LoVo (cell line): ENCODE measurements at regions not wholly inside any gene's neighbourhood (a gene's known extent, or its start where the extent isn't known, plus 50 kb on each side); places are given as distances from the start of the nearest gene placed in this dataset.

Experiments used
- DNase-seq: peaks from one replicate; pipeline ENCODE4 v3.0.0-alpha.2; 2016; ENCODE audit warnings: low spot score

DNA sequence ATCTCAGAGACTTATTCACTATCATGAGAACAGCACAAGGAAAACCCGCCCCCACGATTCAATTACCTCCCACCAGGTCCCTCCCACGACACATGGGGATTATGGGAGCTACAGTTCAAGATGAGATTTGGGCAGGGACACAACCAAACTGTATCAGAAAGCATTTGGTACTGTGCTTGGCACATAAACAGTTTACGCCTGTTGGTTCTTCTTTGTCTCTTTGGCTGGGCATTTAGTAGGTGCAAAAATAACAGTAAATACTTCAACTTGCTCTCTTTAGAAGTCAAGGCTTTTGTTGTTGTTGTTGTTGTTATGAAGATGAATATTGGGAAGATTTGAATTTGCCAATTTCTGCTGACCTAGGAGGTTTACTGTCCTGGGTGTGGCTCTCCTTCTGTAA, 175.4 kb upstream of the IGSF21 start:
- DNase-seq = no peak

DNA sequence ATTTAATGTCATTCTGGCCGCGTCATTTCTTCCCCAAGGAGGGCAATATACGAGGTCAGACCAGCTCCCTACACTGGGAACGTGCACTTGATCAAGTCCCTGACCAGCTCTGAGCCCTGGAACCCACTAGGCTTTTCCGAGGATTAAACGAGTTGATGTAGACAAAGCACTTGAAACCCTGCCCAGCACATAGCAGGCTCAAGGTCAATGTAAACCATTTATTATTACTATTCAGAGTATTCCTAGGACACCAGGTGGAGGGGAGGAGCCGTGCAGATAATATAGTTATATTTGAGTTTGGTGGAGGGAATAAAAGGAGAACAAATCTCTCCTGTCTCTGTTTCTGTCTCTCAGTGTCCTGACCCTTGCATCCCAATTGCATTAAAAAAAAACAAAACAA, 174.1 kb upstream of the IGSF21 start:
- DNase-seq = no peak

DNA sequence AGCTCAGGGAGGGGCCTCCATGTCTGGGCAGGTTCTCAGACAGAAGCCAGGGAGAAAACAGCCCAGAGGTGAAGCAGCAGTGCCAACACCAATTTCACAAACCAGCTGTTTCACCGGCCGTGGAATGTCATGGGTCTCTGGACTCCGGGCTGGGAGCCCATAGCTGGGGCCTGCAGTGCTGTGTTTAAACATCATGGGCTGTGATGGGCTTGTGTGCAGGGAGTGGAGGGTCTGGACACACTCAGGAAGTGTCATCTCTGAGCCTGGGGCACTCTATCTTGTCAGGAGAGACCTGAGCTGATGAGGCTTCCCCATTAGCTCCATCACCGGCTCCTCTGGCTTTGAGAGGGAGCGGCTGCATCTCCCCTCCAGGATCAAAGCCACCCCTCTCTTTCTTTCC, 173.6 kb upstream of the IGSF21 start:
- no peak for DNase-seq

DNA sequence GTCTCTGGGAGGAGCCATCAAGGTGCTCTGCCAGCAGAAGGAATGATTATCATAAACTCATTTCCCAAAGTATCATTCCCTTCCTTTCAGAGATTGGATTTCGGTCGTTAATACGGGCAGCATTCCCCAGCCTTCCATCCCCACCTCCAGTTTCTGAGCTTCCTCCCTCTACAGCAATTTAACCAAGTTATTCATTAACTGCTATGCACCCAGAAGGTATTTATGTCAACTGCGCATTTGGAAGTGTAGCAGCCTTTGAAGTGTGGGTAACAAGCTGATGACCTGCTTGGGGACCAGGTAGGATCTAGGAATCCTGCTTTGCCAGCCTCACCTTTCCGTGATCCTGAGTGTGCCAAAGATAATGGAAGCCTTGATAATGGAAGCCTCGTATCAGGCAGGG, 172.4 kb upstream of the IGSF21 start:
- no peak for DNase-seq

DNA sequence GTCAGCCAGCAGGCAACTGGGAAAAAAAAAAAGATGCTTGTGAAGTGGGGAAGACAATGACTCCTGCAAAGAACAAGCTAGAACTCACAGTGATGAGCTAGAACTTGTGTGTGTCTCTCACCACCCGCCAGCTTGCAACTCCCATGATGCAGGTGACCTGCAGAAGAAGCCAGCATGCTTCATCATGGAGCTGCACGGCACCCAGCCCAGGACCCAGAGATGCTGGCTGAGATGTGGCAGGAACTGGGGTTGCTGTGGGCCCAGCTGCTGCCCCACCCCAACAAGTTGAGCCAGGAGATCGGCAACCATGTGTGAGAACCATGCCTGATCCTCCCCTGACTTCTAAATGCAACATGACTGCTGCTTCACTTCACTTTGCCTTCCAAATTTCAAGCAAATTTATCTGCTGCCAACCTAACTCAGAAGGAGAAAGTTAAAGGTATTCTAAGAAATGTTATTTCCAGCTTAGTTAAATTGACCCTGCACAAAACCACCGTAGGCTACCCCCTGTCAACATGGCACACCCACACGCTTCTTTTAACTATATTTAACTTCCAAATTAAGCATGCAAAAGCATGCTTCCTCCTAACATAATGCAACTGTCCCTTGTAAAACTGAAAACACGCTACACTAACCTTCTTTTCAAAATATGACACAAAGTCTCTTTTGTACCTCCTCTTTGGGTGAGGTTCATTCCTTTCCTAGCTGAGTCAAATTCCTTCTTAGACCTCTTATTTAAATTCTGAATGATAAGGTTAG, 166.0 kb upstream of the IGSF21 start:
- no peak for DNase-seq

DNA sequence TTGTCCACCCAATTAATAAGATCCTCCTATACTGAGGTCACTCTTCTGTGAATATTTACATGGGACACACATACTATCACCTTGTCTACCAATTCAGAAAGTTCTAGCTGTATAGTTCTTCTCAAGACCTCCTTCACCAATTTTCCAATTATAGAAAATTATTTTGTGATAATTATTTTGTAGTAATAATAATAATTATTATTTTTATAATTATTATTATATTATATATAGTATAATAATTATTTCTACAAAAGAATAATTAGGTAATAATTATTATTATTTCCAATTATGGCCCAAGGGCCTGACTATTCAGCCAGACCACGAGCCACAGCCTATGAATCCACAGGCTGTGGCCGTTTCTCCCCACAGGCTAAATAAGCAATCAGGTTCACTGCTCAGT, 164.1 kb upstream of the IGSF21 start:
- DNase-seq = no peak

DNA sequence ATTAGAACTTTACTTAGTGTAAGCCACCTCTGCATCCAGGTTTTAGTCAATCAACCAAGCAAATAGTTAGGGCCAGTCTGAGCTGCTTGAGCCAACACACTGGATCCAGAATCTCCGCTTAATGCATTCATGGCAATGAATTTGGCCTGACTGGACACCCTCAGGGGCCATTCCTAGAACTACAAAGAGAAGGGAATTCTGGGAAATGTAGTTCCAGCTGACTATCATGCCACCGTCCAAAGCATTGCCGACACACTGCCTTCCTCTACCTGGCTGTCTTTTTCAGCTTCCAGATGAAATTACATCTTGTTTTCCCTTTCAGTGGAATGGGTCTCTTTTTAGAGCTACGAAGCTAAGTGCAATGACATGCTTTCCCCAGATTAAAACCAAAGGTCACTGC, 163.0 kb upstream of the IGSF21 start:
- DNase-seq = no peak

DNA sequence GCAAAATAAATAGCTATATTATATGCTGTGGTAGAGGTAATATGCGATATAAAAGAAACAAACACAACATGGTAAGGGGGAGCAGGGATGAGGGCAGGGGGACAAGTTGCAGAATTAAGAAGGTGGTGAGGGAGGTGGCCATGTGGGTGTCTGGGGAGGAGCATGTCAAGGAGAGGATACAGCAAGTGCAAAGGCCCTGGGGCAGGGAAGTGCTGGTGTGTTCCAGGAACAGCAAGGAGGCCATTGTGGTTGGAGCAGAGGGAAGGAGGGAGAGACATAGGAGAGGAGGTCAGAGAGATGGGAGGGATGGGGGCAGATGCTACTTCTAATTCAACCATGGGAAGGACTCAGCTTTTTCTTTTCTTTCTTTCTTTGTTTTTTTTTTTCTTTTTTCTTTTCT, 161.2 kb upstream of the IGSF21 start:
- no peak for DNase-seq

DNA sequence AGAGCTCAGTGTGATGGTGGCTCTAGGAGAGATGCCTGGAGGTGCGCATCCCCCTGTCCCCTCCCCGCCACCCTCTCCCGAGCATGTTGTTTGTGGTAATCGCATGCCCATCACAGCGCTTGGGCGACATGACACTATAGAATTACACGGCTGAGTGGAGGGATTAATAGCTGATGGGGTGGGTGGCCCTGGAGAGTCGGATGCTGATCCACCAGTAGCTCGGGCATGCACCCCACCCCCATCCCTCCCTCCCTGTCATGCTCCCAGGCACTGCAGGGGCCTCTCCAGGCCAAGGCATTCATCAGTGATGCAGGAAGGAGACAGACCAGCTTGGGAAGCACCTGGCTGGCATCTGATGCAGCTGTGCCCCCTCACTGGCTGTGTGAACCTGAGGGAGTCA, 159.0 kb upstream of the IGSF21 start:
- DNase-seq = no peak

DNA sequence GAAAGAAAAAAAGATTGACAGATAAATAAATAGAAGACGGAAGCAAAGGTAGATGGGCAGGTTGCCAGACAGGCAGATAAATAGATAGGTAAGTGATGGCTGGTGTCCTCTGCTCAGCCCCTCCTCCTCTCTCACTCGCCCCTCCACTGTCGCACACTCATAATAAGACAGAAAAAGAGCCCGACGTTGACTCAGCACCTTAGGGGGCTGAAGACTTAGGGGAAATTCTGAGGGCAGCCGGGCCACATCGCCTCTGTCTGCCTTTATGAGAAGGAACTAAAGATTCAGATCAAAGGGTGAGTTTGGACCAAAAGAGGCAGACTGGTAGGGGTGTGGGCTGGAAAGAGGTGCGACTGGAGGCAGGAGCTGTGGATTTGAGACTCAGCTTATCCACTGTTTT, 158.1 kb upstream of the IGSF21 start:
- no peak for DNase-seq

DNA sequence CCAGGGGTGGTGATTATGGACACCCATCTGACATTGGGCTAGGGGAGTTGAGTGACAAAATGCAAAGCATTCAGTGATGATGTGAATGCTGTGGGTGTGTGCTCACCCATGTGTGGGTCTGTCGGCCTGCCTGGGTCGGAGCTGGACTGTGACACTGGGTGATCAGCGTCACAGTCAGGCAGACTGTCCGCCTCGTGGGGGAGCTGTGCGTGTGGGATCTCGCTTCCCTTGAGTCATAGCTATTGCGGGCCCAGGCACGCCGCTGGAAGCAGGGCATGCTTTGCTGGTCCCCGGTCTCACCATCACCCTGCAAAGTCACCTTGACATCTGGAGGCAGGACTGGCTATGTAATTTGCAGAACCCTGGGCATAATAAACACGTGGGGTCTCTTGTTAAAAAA, 156.9 kb upstream of the IGSF21 start:
- DNase-seq = no peak

DNA sequence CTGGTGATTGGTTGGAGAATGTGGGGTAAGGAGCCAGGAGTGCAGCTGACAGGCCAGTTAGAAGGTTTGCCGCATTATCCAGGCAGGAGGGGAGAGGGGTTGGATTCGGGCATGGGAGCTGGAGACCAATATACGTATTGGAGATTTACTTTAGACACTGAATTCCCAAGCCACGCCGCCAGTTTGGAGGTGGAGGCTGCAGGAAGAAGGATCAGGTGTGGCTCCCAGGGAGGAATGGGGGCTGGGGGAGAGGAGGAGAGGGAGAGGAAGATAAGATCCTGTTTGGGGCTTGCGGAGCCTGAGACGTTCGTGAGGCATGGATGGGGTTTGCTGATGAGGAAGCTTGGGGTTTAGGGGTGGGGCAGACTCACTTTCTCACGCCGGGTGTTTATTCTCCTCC, 155.1 kb upstream of the IGSF21 start:
- no peak for DNase-seq

DNA sequence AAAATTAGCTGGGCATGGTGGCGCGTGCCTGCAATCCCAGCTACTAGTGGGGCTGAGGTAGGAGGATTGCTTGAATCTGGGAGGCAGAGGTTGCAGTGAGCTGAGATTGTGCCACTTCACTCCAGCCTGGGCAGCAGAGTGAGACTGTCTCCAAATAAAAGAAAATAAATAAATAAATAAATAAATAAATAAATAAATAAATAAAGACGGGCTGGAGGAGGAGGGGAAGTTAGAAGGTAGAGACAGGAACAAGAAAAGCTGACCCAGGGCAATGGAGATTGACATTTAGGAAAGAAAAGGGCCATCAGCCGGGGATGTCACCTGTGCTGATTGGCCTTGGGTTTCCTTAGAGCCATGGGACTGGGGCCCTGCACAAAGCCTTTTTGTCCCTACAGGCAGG, 153.7 kb upstream of the IGSF21 start:
- no peak for DNase-seq

DNA sequence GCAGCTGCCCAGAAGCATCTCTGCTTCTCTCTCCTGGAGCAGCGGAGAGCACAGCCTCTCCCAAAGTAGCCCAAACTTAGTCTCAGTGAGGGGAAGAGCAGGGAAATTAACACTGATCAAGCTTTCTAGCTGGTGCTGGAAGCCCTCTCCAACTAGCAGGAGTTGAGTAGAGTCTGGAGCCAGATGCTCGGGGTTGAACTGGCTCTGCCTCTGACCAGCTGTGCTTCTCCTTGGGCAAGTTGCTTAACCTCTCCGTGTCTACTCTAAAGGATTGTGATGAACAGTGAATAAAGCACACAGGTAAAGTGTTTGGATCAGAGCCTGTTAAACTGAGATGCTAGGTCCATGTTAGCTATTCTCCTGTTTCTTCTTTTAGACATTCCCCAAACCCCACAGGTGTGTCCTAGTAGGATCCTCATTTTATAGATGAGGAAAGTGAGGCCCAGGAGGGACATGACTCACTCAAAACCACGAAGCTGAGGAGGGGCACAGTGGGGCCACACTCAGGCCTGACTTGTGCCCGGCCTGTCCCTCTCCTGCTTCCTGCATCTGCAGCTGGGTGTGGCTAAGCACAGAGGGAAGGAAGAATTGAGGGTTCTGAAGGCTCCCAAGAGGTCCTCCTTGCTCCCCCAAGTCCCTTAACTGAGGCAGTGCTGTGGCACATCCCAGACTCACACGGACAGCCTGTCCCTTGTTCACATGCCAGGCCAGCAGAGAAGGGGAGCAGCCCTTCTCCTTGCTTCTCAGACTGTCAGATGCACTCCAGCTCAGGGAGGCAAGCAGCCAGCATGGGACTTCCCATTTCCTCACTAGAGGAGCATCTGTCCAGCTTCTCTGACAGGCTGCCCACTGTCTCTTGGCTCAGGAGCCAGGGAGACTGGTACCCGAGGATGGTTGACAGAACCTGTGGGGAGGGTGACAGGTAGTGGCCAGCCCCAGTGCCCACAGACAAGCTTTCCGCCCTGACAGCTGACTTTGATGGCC, 152.0 kb upstream of the IGSF21 start:
- peak; percentile 4 for DNase-seq

DNA sequence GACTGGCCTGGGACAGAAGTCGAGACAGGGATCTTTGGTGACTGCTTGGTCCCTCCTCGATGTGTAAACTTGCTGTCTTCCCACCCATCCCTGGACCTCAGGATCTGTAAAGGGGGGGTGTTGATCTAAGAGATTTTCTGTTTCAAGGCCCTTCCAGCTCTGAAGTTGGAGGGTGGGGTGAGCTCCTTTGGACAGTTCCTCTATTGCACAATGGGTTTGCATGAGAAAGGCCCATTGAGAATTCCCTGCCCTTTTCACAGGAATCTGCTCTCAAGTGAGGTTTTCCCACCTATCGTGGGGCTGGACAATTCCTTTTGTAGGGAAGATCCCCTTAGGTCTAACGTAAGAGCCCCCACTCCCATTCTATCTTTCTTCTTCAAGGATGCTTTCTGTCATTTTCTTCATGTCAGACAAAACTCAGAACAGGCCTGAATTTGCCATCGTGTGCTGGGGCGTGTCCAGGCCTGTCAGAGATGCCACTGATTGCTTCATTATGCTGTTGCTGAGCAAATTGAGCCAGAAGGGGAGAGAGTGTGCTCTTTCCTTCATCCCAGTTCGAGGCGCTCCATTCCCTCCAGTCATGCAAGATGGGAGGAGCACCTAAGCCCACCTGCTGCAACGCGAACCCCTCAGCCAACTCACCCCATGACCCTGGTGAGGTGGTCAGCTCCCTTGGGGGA, 149.9 kb upstream of the IGSF21 start:
- DNase-seq = no peak

DNA sequence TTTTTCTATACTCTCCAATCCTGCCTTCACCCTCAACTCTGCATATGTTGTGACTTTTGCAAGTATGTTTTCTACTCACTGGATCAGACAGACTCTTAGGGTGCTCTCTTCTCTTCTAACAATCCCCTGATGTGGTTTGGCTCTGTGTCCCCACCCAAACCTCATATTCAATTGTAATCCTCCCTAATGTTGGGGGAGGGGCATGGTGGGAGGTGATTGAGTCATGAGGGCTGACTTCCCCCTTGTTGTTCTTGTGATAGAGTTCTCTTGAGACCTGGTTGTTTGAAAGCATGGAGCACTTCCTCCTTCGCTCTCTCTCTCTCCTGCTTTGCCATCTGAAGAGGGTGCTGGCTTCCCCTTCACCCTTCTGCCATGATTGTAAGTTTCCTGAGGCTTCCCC, 148.9 kb upstream of the IGSF21 start:
- DNase-seq = no peak

DNA sequence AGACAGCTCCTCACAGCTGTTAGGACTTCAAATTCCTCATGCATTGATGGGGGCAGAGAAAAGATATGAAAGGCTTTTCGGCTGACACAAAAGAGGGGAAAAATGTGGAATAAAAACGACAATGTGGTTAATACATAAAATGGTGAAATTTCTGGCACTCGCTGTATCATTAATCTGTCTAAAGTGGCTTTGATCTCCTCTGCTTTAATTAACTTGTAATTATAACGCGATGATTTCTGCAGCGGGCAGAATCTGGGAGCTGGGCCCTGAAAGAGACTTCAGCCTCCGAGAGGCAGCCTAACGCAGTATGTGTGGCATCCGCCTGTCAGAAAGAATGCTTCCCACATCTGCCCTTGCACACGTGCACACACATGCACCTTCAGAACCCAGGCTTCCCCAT, 144.1 kb upstream of the IGSF21 start:
- DNase-seq = no peak

DNA sequence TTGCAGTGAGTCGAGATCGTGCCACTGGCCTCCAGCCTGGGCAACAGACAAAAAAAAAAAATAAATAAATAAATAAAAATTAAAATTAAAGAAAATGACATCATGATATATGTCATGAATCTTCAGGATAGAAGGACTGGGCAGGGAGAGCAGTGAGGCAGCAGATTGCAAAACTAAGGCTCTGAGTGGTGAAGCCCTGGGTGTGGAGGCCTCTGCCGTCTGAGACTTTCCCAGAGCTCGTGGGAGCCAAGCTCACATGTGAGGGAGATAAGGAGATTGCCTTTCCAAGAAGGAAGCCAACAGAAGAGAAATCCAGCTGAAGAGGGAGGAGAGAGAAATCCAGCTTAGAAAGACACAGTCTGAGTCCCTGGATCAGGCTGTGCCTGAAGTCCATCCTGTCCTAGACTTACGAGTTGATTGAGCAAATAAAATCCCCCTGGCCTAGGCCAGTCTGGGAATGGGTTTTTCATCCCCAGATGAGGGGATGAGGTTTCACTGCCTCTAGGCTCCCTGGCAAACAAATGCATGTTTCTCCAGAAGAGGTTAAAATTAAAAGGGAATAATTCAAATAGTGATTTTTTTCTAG, 142.0 kb upstream of the IGSF21 start:
- no peak for DNase-seq

DNA sequence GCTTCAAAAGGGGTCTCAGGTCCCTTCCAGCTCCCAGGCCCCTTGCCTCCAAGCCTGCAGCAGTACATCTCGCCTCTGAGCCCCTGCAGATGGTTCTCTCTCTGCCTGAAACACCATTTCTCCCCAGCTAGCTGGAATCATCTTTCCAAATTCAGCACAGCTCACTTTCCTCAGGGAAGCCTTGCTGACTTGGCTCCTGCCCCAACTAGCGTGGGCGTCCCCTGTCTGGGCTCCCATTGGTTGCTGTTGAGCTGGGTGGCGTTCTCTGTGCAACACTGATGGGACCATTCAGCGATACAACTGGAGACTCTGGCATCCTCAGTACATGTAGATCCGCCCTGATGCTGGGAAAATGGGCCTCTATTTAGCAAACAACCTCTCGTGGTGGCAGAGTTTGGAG, 141.3 kb upstream of the IGSF21 start:
- DNase-seq = no peak

DNA sequence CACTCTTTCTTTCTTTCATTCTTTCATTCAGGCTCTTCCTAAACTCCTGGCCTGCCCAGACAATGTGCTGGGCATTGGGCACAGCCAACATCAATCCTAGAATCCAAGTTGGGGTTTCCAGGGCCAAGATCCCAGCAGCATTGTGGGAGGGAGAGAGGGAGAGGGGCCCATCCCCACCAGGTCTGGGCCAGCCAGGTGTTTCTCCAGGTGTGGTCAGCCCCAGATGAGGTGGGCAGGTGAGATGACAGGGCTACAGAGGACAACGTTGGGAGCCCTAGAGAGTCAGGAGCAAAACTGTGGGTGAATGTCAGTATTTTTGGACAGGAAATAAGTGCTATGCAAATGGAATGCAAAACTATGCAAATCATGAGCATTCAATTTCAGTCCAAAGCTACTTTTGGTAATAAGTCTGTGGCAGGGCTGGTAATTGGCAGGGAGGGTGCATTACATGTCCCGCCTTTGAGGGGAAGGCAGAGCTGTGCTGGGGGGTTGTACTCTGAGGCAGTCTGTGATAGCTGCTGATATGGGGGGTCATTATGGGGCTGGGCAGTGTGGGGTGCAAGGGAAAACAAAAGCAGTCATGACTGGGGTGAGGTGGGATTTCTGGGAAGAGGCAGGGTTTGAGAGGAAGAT, 139.9 kb upstream of the IGSF21 start:
- no peak for DNase-seq

DNA sequence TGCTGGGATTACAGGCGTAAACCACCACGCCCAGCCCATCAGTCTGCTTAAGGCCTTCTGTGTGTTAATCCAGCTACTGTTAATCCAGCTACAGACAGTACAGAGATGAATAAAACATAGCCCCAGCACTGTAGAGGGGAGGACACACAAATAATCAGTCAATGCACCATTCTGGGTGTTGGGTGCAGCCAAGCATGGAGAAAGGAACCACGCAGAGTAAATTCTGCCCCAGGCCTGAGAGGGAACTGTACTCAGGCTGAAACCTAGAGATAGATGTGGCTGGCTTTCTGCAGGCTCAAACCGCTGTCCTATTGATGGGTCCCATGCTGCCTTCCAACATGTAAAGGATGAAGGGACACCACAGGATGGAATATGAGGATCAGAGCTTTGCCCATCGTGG, 136.8 kb upstream of the IGSF21 start:
- DNase-seq = no peak

DNA sequence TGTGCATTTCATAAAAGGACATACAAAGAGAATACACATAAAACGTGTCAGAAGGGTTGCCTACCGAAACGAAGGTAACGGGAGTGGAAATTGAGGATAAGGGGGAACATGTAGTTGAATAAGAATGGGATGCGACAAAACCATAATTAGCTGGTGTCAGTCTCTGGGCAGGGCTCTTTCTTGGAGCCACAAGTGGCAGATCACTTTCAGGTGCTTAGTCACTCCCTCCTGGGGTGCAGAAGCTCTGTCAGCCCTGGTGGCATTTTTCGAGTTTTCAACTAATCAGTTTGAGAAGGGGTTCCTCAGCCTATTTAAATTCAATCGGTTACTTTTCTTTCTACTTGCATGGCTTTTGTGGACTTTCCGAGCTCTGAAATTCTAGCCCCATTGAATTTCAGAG, 133.9 kb upstream of the IGSF21 start:
- DNase-seq = no peak
